ENCODE measurements at regions not wholly inside any gene's neighbourhood (a gene's known extent, or its start where the extent isn't known, plus 50 kb on each side); places are given as distances from the start of the nearest gene placed in this dataset.
A peak's percentile ranks its signal among the peaks of the same experiment; 100 is the strongest.
"Not testable (repeated sequence)": the region's sequence is repeated elsewhere in the genome, so short reads cannot be mapped to it uniquely, and the experiment has no call there.

GRCh38 chr1:38728585-38728908 lies 131.0 kb downstream of the RRAGC start:
- TF ChIP-seq TCF4 (CRISPR knock-in tag; IDR thresholded peaks at IDR 0.05; ENCODE audit: borderline replicate concordance) (no peak), PATZ1 (CRISPR knock-in tag; IDR thresholded peaks at IDR 0.05; ENCODE audit: borderline replicate concordance) (no peak), ZNF70 (CRISPR knock-in tag; IDR thresholded peaks at IDR 0.05) (no peak), ARNTL (CRISPR knock-in tag; IDR thresholded peaks at IDR 0.05; ENCODE audit: borderline replicate concordance, low read depth) (no peak), ISL1 (CRISPR knock-in tag; IDR thresholded peaks at IDR 0.05) (no peak), TSHZ2 (CRISPR knock-in tag; IDR thresholded peaks at IDR 0.05) (no peak), ZFP30 (CRISPR knock-in tag; IDR thresholded peaks at IDR 0.05) (no peak), OSR1 (CRISPR knock-in tag; IDR thresholded peaks at IDR 0.05) (no peak), CREB5 (CRISPR knock-in tag; IDR thresholded peaks at IDR 0.05; ENCODE audit: low read depth) (no peak), CSRNP3 (CRISPR knock-in tag; IDR thresholded peaks at IDR 0.05) (no peak), RARB (CRISPR knock-in tag; IDR thresholded peaks at IDR 0.05) (no peak), ESRRG (CRISPR knock-in tag; IDR thresholded peaks at IDR 0.05) (no peak), ZFP3 (CRISPR knock-in tag; IDR thresholded peaks at IDR 0.05) (no peak), CSDC2 (CRISPR knock-in tag; IDR thresholded peaks at IDR 0.05) (no peak), BACH2 (CRISPR knock-in tag; IDR thresholded peaks at IDR 0.05; ENCODE audit: borderline replicate concordance) (no peak), POU6F1 (CRISPR knock-in tag; IDR thresholded peaks at IDR 0.05; ENCODE audit: borderline replicate concordance, low read depth) (no peak), ZC3H10 (CRISPR knock-in tag; IDR thresholded peaks at IDR 0.05) (no peak)
- ATAC-seq = no peak; the same call in 2 of the 3 replicates

- ATAC-seq = peak; percentile 53
- TF ChIP-seq GLIS3 (CRISPR knock-in tag; IDR thresholded peaks at IDR 0.05) (no peak), TCF4 (CRISPR knock-in tag; IDR thresholded peaks at IDR 0.05; ENCODE audit: borderline replicate concordance) (no peak)
Observed at GRCh38 chr1:38727684-38728584, 131.6 kb downstream of the RRAGC start.

- ATAC-seq = not testable (repeated sequence)
Observed at GRCh38 chr1:38725321-38725961, 134.1 kb downstream of the RRAGC start.

All from SK-N-SH treated with all-trans-retinoic acid at 6 μM for 48 hours (cell line).